Muscle layer of duodenum (tissue), 2 donors: ENCODE measurements at regions not wholly inside any gene's neighbourhood (a gene's known extent, or its start where the extent isn't known, plus 50 kb on each side); places are given as distances from the start of the nearest gene placed in this dataset.

Experiments
- H3K27ac ChIP-seq: one replicate; pipeline ENCODE4 v1.7.0; 2013; ENCODE audit warnings: mild to moderate bottlenecking, low read length
- H3K27me3 ChIP-seq: one replicate; pipeline ENCODE4 v1.7.0; 2013; ENCODE audit warnings: low read depth, mild to moderate bottlenecking, control low read depth, low read length
- H3K36me3 ChIP-seq, 2 donors: one replicate each; pipeline ENCODE4 v1.7.0; 2013; ENCODE audit warnings: low read length in 2 of 2, control low read depth in 1 of 2, mild to moderate bottlenecking in 1 of 2; ENCODE audit not compliant: insufficient read depth in 2 of 2, control insufficient read depth in 1 of 2
- H3K4me1 ChIP-seq, 2 donors: one replicate each; pipeline ENCODE4 v1.7.0; 2013; ENCODE audit warnings: low read length in 2 of 2, mild to moderate bottlenecking in 2 of 2, control low read depth in 1 of 2, moderate library complexity in 1 of 2; ENCODE audit not compliant: insufficient read depth in 2 of 2, control insufficient read depth in 1 of 2
- H3K4me3 ChIP-seq, 2 donors: one replicate each; pipeline ENCODE4 v1.7.0; 2013; ENCODE audit warnings: low read length in 2 of 2, low read depth in 1 of 2, mild to moderate bottlenecking in 1 of 2
- H3K9me3 ChIP-seq, 2 donors: one replicate each; pipeline ENCODE4 v1.7.0; 2013; ENCODE audit warnings: low read length in 2 of 2, control low read depth in 1 of 2, mild to moderate bottlenecking in 1 of 2; ENCODE audit not compliant: control insufficient read depth in 1 of 2
- donor health status: healthy.

GRCh38 chr17:69704935-69705334 lies 290.4 kb downstream of the MAP2K6 start:
- Histone ChIP-seq H3K4me3 (no peak overlapping the region), H3K9me3 (peaks cover 0 to 2% of the 10 kb centered on the region in 2 donors), H3K27me3 (no peaks in the 10 kb centered on the region), H3K36me3 (no peaks in the 10 kb centered on the region), H3K27ac (no peak overlapping the region), H3K4me1 (no peaks in the 10 kb centered on the region)

DNA sequence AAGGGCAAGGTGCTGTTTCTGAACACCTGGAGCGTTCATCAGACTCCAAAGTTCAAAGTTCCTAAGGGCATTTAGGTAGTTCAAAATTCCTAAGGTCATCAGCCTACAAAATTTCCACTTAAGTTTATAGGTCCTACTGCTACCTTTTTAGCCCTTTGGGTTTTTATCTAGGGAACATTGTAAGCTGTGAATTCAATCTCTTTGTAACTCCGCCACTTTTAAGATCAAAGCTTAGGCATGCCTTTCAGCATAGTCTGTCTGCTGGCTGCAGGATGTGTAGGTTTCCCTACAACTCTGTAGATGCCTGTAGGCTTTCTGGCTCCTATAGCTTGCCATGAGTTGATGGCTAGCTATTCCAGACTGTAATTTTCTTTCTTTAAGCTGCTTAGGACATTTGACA lies 291.6 kb downstream of the MAP2K6 start:
- Histone ChIP-seq H3K27ac (no peak overlapping the region), H3K36me3 (no peaks in the 10 kb centered on the region), H3K4me1 (no peaks in the 10 kb centered on the region), H3K9me3 (peaks cover 0 to 2% of the 10 kb centered on the region in 2 donors), H3K4me3 (no peak overlapping the region), H3K27me3 (no peaks in the 10 kb centered on the region)

DNA sequence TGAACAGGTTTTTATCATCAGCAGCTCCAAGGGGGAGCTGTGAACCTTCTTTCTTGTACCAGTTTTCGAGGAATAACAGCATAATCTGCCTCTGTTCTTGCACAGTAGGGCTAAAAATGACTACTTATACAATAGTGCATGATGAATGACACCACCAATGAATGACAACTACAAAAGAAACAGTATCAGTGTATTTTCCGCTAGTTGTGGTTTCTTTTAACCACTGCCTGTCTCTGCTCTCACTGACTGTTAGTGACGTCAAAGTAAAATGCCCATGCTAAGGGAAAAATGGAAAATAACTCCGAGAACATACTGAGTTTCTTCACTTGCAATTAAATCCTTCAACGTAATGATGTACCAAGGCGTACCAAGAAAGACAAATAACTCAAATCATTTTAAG lies 294.9 kb downstream of the MAP2K6 start:
- H3K9me3 ChIP-seq = no peaks in the 10 kb centered on the region
- H3K4me1 ChIP-seq = no peaks in the 10 kb centered on the region
- H3K4me3 ChIP-seq = no peak overlapping the region
- H3K36me3 ChIP-seq = no peaks in the 10 kb centered on the region
- no peak overlapping the region for H3K27ac ChIP-seq
- H3K27me3 ChIP-seq = no peaks in the 10 kb centered on the region

DNA sequence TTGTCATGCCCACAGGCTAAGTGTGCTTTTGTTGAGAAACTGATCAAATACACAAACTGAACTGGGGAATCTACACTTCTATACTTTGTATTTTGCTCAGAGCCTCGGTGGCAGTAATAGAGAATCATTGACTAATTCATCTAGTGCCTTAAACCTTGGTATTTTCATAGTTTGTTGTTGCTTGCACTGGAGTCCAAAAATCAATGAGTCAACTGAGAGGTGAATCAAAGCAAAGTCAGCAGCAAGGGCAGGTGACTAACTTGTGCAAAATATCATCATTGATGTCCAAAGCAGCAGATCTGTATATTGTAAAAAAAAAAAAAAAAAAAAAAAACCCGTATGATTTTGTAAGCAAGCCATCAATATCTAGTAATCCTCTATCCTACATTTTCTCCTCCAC lies 296.4 kb downstream of the MAP2K6 start:
- H3K27me3 ChIP-seq = no peaks in the 10 kb centered on the region
- H3K36me3 ChIP-seq = no peaks in the 10 kb centered on the region
- no peaks in the 10 kb centered on the region for H3K4me1 ChIP-seq
- H3K27ac ChIP-seq = no peak overlapping the region
- no peaks in the 10 kb centered on the region for H3K9me3 ChIP-seq
- H3K4me3 ChIP-seq = no peak overlapping the region

DNA sequence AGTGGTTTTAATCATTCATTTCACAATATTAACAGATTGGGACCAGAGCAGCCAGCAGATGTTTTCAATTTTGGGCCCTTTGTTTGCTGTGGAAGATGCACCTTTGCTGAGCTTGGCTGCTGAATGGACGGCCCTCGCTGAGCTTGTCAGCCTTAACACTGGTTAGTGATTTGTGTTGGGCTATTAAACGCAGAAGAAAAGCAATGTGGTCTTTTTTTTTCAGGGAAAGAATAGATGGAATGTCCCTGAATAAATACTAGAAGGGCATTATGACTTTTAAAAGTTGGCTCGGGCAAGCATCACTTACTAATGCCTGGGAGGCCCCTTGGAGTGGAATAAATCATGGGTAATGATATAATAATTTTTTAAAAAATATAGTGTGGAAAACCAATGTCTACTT lies 297.0 kb downstream of the MAP2K6 start:
- H3K27ac ChIP-seq = no peak overlapping the region
- H3K4me1 ChIP-seq = no peaks in the 10 kb centered on the region
- H3K36me3 ChIP-seq = no peaks in the 10 kb centered on the region
- H3K4me3 ChIP-seq = no peak overlapping the region
- no peaks in the 10 kb centered on the region for H3K9me3 ChIP-seq
- H3K27me3 ChIP-seq = no peaks in the 10 kb centered on the region

GRCh38 chr17:69712801-69713311 lies 298.4 kb downstream of the MAP2K6 start:
- H3K4me3 ChIP-seq = no peak overlapping the region
- no peaks in the 10 kb centered on the region for H3K9me3 ChIP-seq
- H3K36me3 ChIP-seq = no peaks in the 10 kb centered on the region
- H3K4me1 ChIP-seq = no peaks in the 10 kb centered on the region
- no peak overlapping the region for H3K27ac ChIP-seq
- H3K27me3 ChIP-seq = no peaks in the 10 kb centered on the region

DNA sequence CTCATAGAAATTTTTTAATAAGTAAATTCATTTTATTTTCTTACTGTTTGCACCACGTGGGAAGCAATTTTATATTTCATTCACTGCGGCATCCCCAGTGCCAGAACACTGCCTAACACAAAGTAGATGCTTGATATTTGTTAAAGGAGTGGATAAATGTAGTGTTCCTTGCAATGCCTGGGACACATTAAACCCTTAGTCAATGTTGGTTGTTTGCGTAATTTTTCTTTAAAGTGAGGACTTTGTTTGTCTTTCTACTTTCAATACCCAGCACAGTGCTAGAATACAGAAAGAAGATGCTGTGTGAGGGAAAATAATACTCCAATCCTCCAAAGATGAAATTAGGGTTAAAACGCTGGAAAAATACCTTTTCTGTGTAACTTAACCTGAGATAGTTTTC lies 299.3 kb downstream of the MAP2K6 start:
- H3K27me3 ChIP-seq = no peaks in the 10 kb centered on the region
- no peaks in the 10 kb centered on the region for H3K9me3 ChIP-seq
- no peak overlapping the region for H3K4me3 ChIP-seq
- no peaks in the 10 kb centered on the region for H3K4me1 ChIP-seq
- no peaks in the 10 kb centered on the region for H3K36me3 ChIP-seq
- no peak overlapping the region for H3K27ac ChIP-seq

GRCh38 chr17:69714669-69715068 lies 300.2 kb downstream of the MAP2K6 start:
- H3K4me3 ChIP-seq = no peak overlapping the region
- no peaks in the 10 kb centered on the region for H3K4me1 ChIP-seq
- H3K36me3 ChIP-seq = no peaks in the 10 kb centered on the region
- H3K27me3 ChIP-seq = no peaks in the 10 kb centered on the region
- no peak overlapping the region for H3K27ac ChIP-seq
- no peaks in the 10 kb centered on the region for H3K9me3 ChIP-seq

- Histone ChIP-seq H3K9me3 (no peaks in the 10 kb centered on the region), H3K4me3 (no peak overlapping the region), H3K4me1 (no peaks in the 10 kb centered on the region), H3K36me3 (no peaks in the 10 kb centered on the region), H3K27me3 (no peaks in the 10 kb centered on the region), H3K27ac (no peak overlapping the region)
Observed at GRCh38 chr17:69715656-69716055, 301.2 kb downstream of the MAP2K6 start.

- no peaks in the 10 kb centered on the region for H3K9me3 ChIP-seq
- H3K27ac ChIP-seq = no peak overlapping the region
- H3K36me3 ChIP-seq = no peaks in the 10 kb centered on the region
- H3K4me1 ChIP-seq = no peaks in the 10 kb centered on the region
- H3K4me3 ChIP-seq = no peak overlapping the region
- H3K27me3 ChIP-seq = no peaks in the 10 kb centered on the region
Observed at GRCh38 chr17:69716556-69716955, 302.1 kb downstream of the MAP2K6 start.

GRCh38 chr17:69717214-69717613 lies 302.7 kb downstream of the MAP2K6 start:
- H3K4me3 ChIP-seq = no peak overlapping the region
- H3K36me3 ChIP-seq = no peaks in the 10 kb centered on the region
- no peaks in the 10 kb centered on the region for H3K27me3 ChIP-seq
- H3K27ac ChIP-seq = no peak overlapping the region
- H3K9me3 ChIP-seq = no peaks in the 10 kb centered on the region
- H3K4me1 ChIP-seq = no peaks in the 10 kb centered on the region

DNA sequence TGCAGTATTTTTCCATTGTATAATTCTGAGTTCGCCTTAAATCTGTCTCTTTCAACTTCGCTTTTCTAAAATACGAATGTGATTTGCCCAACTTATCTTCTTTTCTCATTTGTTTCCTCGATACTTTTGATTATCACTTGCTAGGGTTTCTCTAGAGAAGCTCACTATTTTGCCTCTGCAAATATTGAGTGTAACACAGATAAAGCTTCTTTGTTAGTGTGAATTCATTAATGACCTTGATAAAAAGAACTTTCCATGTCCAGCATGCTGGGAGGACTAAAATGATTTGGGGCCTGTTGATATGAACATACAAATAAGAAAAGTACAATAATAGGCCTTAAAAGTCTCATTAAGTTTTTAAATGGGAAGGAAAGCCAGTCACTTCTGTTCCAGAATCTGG lies 303.3 kb downstream of the MAP2K6 start:
- no peak overlapping the region for H3K27ac ChIP-seq
- no peaks in the 10 kb centered on the region for H3K4me1 ChIP-seq
- no peaks in the 10 kb centered on the region for H3K36me3 ChIP-seq
- no peak overlapping the region for H3K4me3 ChIP-seq
- H3K9me3 ChIP-seq = no peaks in the 10 kb centered on the region
- no peaks in the 10 kb centered on the region for H3K27me3 ChIP-seq
